GF-D8 (cell line): ENCODE measurements at regions not wholly inside any gene's neighbourhood (a gene's known extent, or its start where the extent isn't known, plus 50 kb on each side); places are given as distances from the start of the nearest gene placed in this dataset.
"Not testable (repeated sequence)": the region's sequence is repeated elsewhere in the genome, so short reads cannot be mapped to it uniquely, and the experiment has no call there.

Experiments
- DNase-seq: peaks from one replicate; lab custom pipeline; 2025; lab: John Stamatoyannopoulos, UW

DNA sequence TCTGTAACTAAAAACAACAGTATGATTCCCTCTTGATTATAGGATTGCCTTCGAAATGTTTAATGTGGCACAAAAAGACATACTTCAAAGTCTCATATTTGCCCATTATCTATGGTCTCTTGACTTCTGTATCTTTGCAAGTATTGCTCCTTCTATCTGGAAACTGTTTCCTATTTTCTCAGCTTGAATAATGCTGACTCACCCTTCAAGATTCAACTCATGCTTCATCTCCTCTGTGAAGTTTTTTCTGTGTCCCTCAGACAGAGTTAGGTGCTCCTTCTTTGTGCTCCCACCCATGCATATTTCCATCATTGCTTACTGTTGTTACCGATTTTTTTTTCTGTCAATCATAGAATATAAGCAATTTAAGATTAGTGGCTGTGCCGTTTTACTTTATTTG lies 192.8 kb upstream of the ROBO1 start:
- DNase-seq = no peak

DNA sequence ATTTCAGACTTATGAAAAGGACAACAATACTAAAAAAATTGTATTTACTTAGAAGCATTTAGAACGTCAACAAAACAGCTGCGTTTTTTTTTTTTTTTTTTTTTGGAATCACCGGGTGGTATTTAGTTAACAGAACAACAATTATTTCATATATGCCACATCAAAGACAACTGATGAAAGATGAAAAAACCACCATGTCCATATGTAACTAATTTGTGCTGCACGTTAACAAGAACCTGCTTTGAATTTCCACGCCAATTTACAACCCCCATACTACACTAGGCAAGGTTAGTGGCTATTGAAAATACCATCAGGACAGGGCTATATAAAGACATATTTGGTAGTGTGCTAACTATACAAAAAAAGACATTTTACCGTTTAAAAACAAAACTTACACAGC lies 189.3 kb upstream of the ROBO1 start:
- DNase-seq = no peak

DNA sequence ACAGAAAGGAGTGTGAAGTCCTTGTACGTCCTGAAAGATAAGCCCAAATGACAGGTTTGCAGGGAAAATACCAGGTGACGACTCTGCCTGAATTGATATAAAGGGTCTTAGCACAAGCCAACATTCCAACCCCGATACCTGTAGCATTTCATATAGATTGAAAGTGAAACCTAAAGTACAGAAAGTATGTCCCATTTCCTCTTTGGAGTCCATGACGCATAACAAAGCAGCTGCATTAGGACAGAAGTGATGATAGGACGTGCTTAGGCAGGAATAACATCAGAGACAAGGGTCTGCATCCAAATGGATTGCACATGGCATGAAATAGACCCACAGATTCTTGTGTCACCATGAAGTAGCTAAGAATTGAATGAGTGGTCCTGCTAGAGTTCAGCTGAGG lies 187.0 kb upstream of the ROBO1 start:
- DNase-seq = no peak

DNA sequence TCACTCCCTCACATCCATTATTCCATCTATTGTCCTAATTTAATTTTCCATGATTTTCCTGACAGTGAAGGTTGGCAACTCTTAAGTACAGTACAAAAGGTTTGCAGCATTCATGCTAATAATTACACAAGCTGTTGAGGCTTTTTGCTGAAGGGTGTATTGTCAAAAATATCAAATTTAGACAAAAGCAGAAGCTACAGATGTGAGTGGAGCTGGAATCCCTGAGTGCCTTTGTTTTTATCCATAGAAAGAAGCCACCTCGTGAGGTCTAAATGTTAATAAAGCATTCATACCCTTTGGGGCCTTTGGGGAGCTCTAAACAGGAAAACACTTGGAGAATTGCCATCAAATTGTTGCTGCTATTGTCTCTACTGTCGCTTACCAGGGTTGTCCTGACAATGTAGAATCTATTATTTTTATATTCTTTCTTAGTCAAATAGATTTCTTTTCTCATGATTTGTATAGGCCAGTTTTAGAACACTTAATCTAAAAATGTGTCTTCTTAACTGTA lies 185.8 kb upstream of the ROBO1 start:
- DNase-seq = no peak

DNA sequence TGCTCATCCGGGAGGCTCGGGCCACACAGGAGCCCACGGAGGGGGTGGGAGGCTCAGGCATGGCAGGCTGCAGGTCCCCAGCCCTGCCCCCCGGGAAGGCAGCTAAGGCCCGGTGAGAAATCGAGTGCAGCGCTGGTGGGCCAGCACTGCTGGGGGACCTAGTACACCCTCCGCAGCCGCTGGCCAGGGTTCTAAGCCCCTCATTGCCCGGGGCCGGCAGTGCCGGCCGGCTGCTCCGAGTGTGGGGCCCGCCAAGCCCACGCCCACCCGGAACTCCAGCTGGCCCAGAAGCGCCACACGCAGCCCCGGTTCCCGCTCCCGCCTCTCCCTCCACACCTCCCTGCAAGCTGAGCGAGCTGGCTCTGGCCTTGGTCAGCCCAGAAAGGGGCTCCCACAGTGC lies 183.6 kb upstream of the ROBO1 start:
- DNase-seq = not testable (repeated sequence)

DNA sequence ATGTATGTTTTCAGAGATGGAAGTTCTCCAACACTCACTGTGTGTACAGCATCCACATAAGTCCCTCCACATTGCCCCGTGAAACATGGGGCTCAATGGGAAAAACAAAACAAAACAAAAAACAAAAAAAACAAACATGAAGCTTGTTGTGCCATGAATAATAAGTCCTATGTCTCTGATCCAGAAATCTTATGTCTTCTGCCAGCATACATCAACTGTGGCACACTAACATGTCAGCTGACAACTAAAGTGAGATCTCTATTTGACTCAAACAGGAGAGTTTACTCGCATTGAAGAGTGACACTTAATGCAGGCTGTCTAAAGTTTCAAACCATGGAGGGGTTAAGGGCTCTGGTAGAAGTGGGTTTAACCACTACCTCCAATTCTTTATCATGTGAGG lies 180.2 kb upstream of the ROBO1 start:
- no peak for DNase-seq

DNA sequence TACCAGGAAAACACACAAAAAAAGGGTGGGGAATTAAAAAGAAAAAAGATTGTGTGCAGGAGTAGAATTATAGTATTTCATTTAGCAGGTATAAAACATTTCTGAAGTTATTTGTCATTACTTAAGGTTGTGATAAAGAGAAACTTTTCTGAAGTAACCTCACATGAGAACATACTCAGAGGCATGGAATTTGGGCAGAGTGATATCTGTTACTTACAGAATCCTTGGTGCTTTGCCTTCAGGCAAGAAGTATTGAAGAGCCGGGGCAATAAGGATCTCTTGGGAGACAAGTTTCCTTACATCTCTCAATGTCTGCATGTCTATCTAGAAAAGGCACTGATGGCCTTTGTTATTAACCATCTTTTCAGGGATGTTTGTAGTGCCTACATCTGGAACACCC lies 179.7 kb upstream of the ROBO1 start:
- DNase-seq = no peak

DNA sequence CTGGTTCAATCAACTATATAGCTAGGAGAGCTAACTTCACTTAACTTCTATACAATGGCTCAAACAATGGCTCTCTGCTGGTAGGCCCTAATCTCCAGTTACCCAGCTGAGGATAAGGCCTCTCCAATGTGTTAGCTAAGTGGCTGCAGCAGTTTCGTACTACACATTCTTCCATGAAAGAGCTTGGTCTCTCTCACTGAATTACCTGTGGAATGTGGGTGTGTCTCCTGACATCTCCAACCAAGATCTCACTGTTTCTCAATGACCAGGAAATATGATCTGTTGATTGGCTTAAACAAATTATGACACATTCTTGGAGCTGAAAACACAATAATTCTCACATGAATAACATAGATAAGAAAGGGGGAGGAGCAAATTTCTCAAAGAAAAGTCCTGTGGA lies 169.8 kb upstream of the ROBO1 start:
- DNase-seq = no peak

DNA sequence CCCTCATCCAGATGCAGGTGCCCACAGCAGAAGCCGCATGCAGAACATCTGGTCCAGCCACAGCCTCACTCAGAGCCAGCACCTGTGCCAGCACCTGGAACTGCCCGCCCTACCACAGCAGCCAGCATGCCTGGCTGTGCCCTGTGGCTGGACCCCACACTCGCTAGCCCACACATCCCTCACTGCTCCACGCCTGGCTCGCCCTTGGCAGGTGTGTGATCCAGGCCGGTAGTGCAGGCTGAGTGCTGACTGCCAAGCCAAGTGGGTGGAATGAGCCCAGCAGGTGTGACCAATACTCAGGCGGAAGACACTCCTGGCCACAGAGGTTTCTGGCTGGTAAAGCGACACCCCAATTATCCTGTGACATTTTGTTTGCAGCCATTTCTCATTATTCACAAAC lies 162.4 kb upstream of the ROBO1 start:
- DNase-seq = no peak

DNA sequence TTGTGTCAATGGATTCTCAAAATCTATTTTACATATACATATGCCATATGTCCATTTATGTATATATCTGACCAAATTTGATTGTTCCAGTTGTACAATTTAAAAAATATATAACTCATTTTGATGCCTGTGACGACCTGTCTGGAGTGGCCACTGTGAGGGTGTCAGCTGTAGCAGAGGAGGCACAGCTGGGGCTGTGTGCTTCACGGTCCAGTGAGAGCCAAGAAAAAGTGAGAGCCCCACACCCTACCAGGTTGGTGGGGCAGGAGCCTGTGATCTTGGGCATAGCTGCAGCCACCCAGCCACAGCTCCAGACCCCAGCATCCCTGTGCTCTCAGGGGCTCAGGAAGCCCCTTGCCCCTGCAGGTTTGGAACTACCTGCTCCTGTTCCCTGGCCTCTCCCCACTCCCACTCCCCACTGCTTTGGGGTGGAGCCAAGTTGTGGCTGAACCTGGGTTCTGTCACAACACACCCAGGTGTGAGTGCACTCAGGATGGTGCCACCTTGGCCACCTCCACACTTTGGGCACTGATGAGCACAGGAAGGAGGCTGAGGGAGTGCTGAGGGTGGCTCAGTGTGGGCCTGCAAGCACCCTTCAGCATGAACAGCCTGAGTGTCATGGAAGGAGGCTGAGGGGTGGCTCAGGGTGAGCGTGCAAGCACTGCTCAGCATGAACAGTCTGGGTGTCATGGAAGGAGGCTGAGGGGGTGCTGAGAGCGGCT lies 161.1 kb upstream of the ROBO1 start:
- no peak for DNase-seq

DNA sequence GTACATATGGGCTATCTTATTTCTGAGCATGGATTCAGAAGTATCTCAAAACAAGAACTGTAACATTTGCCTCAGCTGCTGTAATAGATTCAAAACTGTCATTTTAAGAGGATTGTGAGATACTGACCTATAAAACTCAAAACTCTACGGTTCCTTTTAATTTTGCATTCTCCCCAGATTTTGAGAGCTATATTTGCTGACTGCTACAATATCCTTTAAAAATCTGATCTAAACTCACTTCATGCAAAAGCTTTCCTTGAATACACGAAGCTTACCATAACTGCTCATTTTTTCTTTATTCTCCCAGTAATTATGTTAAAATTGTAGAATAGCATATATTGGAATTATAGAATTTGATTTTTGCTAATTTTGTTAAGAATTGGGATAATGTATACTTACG lies 158.7 kb upstream of the ROBO1 start:
- no peak for DNase-seq

DNA sequence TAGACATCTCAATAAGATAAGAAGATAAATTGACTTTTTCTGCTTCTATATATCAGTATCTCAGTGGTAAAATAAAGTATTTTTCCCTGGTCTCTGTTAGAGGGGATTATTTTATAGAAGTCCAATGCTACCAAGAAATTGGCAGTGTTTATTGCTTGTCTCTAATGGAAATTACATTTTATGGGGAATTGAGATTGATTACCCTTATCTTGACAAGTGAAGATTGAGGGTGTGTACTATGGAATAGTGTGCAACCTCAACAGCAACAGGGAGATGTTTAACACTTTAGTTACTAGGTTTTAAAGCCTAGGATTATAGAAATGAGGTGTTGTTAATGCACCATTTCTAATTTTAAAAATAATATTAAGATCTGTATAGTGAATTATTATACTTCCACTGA lies 154.8 kb upstream of the ROBO1 start:
- DNase-seq = no peak

DNA sequence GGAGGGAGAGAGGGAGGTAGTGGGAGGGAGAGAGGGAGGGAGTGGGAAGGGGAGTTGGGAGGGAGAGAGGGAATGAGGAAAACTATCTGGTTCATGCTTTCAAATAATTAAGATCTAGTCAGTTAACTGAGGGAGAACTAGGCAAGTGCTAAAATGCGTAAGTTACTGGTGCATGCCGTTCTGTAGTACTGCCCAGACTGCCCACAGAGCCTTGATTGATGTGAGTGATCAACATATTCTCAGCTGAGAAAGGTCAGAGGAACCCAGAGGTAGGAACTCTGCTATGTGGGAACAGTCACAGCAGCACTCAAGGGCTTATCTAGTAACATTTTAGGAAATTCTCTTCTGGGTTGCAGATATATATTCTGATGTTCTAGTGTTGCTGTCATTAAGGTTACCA lies 149.8 kb upstream of the ROBO1 start:
- no peak for DNase-seq

DNA sequence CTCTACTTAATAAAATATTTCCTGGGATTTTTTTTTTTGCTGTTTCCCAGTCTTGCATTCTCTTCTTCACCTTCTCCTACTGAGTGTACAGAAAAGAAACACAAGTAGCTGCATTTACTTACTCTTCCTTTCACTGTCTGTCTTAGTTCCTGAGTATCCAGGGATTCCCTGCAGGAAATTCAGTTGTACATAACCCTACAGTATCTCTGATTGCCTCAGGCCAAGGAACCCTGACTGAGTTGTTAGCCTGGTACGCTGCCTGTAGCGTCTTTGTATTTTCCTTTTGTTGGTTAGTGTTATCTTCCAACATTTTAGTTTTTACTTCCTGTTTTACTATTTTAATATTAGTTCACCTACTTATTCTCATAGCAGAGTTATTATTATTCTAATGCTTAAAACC lies 142.5 kb upstream of the ROBO1 start:
- no peak for DNase-seq

DNA sequence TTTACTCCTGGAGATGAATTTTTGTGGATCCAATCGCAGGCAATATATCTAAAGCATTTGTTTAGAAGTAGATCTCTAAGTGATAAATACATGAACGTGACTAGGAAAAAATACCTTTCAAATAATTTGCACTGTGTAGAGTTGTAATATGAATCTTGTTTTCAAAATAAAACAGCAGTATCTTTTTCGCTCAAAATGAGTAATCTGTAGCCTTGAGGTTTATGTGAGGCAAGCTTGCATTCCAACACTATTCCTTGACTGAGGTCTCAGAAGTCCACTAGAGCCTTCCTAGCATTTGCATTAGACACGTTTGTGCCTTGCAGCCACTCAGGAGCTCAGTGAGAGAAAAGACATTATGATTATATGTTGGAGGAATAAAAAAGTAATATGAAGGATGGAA lies 138.3 kb upstream of the ROBO1 start:
- no peak for DNase-seq

DNA sequence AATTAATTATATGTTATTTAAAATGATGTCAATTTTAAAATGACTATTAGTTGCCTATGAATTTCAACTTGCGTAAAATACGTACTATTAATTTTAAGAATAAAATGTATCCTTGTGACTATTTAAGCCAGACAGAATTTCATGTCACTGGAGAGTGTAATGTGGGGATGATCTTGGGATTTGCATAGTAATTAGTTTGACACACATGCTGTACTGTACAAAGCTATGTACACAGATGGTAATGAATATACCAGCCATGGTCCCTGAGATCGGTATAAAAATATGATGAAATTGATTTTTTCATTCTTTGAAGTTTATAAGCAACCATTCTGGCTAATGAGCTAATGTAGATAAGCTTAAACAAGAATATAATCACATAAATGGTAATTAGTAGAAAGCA lies 134.4 kb upstream of the ROBO1 start:
- no peak for DNase-seq

DNA sequence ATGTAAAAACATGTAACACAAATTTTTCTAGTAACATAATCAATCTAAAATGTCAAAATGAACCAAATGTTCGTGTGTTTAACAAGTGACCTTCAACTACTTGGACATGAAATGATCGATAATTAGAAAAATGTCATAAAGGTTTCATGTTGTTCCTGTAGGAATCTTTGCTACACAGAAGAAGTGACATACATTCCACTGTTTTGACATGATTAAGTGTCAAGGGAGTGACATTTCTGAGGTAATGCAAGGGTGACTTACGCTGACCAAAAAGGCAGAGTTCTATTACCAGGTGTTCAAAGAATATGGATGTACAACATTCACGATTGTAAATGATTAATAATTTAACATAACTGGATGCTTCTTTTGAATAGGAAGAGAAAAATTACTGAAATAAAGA lies 131.1 kb upstream of the ROBO1 start:
- DNase-seq = no peak

DNA sequence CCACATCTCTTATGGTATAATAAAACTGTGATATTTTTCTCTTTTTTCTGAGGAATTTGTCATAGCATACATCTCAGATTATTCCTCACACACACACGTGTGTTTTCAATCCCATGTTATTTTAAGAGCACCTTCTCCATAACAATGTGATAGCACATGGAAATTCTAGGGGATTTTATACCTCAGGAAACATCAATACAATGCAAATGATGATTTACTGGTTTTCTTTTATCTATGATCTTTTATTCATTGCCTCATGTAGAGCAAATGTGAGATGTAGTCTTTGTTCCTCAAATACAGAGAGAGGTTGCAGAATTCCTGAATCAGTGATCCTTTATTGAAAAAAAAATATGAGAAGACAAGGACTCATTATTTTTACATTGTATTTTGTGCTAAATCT lies 128.3 kb upstream of the ROBO1 start:
- no peak for DNase-seq

DNA sequence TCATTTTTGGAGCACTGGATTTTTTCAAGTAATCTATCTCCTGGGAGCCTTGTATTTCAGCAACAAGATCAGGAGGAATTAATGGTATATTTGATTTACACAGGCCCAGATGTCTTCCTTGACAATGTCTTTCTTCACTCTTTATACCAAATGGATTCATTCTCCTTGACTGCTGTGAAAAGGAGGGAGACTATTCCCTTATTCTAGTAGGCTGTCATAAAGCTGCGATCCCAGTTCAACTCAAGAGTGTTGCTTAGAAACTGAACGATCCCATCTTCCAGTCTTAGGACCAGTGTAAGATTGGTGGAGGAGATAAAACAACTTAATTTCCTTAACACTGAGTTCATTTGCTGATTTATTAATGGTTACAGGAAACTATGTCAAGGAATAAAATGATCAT lies 119.4 kb upstream of the ROBO1 start:
- DNase-seq = no peak

DNA sequence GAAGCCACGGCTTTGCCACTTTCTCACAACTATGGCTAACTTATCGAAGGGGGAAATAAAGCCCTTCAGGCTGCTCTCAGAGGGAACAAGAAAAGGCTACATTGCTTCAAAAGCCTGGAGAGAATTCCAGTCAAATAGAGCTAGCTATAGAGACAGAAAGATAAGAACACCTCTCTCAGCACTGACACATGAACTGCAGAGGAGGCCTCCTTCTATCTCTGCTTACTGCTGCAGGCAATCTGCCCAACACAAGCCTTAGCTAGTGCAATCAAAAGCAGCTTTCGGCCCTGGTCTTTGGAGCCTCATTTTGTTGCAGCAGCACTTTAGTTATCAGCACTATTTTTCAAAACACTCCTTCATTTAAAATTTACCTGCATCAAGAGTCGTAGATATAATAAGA lies 118.4 kb upstream of the ROBO1 start:
- DNase-seq = no peak

DNA sequence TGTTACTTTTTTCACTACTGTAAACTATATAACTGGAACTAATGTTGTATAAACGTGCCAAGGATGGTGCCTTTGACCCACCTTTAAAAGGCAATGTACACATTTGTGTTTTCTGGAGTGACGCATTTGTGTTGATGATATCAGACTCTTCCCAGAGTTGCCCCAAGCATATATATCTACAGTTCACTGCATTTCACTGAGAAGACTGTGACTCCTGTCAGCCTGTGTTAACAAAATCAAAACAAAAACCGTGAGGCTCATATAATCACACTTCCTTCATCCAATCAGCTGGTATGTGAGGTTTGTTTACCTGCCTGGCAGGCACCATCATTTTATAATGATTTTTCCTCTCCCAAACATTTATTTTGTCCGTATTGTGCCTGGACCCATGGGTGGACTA lies 117.6 kb upstream of the ROBO1 start:
- no peak for DNase-seq

DNA sequence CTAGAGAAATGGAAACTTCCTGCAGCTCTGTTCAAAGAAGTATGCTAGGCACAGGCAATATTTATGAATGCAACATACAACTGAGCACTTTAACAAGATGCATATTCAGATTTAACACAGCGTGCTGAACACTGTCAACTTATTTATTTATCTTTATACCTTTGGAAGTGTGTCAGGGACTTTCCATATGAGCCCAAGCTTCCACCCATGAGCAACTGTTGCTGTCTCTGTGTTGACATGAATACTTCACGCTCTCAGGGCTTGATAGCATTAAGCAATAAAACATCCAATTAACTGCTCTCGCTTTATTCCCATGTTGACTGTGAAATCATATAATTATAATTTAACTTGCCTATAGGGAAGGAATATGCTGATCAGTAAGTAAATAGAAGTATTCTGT lies 116.6 kb upstream of the ROBO1 start:
- no peak for DNase-seq

DNA sequence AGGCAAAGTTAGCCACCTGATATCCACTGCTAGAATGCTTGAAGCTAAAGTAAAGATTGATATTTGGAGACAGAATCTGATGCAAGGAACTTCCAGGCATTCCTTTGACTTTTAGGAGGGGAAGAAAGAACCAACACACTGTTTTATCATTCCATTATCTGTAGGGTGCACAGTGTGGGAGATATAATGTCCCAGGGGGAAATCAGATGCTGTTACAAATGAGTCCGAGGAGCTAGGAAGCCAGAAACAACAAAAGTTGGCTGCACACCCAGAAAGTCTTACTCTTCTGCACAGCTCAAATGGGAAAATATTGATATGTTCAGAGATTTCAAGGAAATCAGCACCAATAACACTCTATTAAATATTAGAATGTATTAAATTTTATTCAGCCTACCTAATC lies 113.6 kb upstream of the ROBO1 start:
- no peak for DNase-seq

DNA sequence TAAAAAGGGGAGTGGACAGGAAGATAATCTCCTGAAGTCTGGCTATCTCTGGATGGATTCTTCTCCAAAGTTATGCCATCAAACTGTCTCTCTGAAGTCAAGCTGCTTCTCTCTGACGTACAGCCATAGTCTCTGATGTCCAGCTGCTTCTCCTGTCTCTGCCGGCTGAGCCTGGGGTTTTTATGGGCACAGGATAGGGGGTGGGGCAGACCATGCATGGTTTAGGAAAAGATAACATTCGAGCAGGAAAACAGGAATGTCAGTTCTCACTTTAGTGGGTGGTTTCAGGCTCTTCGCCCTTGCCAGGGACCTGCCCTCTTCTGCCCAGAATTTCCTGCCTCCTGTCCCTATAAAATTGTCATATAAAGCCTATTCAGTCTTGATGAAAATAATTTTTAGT lies 110.9 kb upstream of the ROBO1 start:
- DNase-seq = no peak

DNA sequence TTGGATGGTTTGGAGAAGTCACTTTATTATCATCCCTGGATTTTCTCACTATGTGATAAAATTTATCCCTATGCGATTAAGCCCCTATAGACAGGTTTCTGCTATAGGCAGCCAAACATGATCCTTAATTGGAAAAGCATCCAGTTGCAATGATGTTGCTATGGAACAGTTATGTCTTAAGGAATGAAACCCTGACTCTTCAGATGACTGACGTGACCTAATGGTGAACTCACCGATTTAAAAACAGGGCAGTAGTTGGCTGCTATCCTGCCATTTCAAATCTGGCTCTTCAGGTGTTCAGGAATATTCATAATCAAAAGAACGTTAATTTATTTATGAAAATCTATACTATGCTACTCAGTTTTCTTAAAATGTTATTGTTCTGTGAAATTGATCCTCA lies 106.8 kb upstream of the ROBO1 start:
- no peak for DNase-seq
